A549 (cell line): ENCODE measurements at regions not wholly inside any gene's neighbourhood (a gene's known extent, or its start where the extent isn't known, plus 50 kb on each side); places are given as distances from the start of the nearest gene placed in this dataset.
A peak's percentile ranks its signal among the peaks of the same experiment; 100 is the strongest.

Source experiments
- ATAC-seq, 2 experiments: fragments of 200-7000 bp in 1 of 2; fragments of >200 bp in 1 of 2; cut with Nextera tagmentation in 1 of 2; cut with Tn5 transposase in 1 of 2; 3 replicates each; pipeline versions ENCODE4 v1.8.0 to v1.9.1; 2018 to 2020; ENCODE audit warnings: mild to moderate bottlenecking in 1 of 2, moderate library complexity in 1 of 2
- CTCF ChIA-PET: fragments of 300-600 bp; sonication (Branson Sonifier 250); formaldehyde crosslinking; extraction: SDS; loops from one replicate; lab custom pipeline; 2021; ENCODE audit warnings: antibody characterized with exemption, inconsistent platforms; lab: Yijun Ruan, JAX
- POLR2A ChIA-PET: fragments of 350-600 bp; formaldehyde crosslinking; extraction: SDS; loops from one replicate; lab custom pipeline; 2021; ENCODE audit warnings: antibody characterized with exemption, inconsistent platforms; lab: Yijun Ruan, JAX
- DNase-seq, 2 experiments: peaks; one replicate each; pipeline versions ENCODE4 v3.0.0 to v3.0.0-alpha.2; 2011 to 2016; ENCODE audit warnings: low read depth in 1 of 2, low spot score in 1 of 2
- FAIRE-seq: peaks from 2 replicates; lab custom pipeline; 2011; peaks lifted over from hg19 to GRCh38; lab: Jason Lieb, UNC
- H3K27ac ChIP-seq, 2 experiments: fragments of >200 bp; sonication (Bioruptor Twin); formaldehyde crosslinking; 3 replicates each; pipeline ENCODE4 v1.5.1; 2016 to 2017
- H3K4me1 ChIP-seq: fragments of >200 bp; sonication (Bioruptor Twin); formaldehyde crosslinking; 3 replicates; pipeline ENCODE4 v1.6.1; 2016
- H3K4me2 ChIP-seq: fragments of >200 bp; sonication (Bioruptor Twin); formaldehyde crosslinking; 3 replicates; pipeline ENCODE4 v1.6.1; 2016
- H3K4me3 ChIP-seq: fragments of >200 bp; sonication (Bioruptor Twin); formaldehyde crosslinking; 3 replicates; pipeline ENCODE4 v1.5.1; 2016
- H3K9me3 ChIP-seq: fragments of >200 bp; sonication (Bioruptor Twin); formaldehyde crosslinking; 3 replicates; pipeline ENCODE4 v1.6.1; 2016
- BCL3 ChIP-seq: fragments of >200 bp; sonication (Bioruptor Twin); formaldehyde crosslinking; IDR thresholded peaks from 3 replicates; pipeline ENCODE4 v1.6.1; 2016
- CBX2 ChIP-seq: fragments of 200-600 bp; sonication (generic); IDR thresholded peaks from 2 replicates; pipeline ENCODE4 v1.6.1; 2016; ENCODE audit warnings: low read depth, mild to moderate bottlenecking, borderline replicate concordance
- CEBPB ChIP-seq, 2 experiments: fragments of >200 bp in 1 of 2; sonication (Bioruptor Twin) in 1 of 2; formaldehyde crosslinking in 1 of 2; IDR thresholded peaks; 2 replicates each; pipeline ENCODE4 v1.6.1; 2012 to 2016
- CHD2 ChIP-seq: fragments of 150-350 bp; IDR thresholded peaks from 2 replicates; pipeline ENCODE4 v1.6.1; 2014; ENCODE audit warnings: low read length; ENCODE audit not compliant: partially characterized antibody
- EP300 ChIP-seq, 2 experiments: fragments of >200 bp; sonication (Bioruptor Twin); formaldehyde crosslinking; IDR thresholded peaks; 2 replicates in 1 of 2; 3 replicates in 1 of 2; pipeline ENCODE4 v1.6.1; 2016 to 2017
- FOSB ChIP-seq: fragments of 250-450 bp; sonication (Bioruptor Pico); IDR thresholded peaks from 2 replicates; pipeline ENCODE4 v1.5.0; 2020; ENCODE audit warnings: mild to moderate bottlenecking, moderate library complexity
- FOSL2 ChIP-seq, 2 experiments: fragments of 450-650 bp in 1 of 2; fragments of >200 bp in 1 of 2; sonication (Bioruptor Twin) in 1 of 2; formaldehyde crosslinking; IDR thresholded peaks; 2 replicates each; pipeline versions ENCODE4 v1.5.0 to v1.6.1; 2016 to 2020; ENCODE audit warnings: mild to moderate bottlenecking in 1 of 2, moderate library complexity in 1 of 2
- FOXS1 ChIP-seq: fragments of 250-450 bp; sonication (Bioruptor Pico); IDR thresholded peaks from 2 replicates; pipeline ENCODE4 v1.5.0; 2020; ENCODE audit warnings: mild to moderate bottlenecking, moderate library complexity
- HEYL ChIP-seq: fragments of 250-450 bp; sonication (Bioruptor Pico); IDR thresholded peaks from 2 replicates; pipeline ENCODE4 v1.8.0; 2021; ENCODE audit warnings: mild to moderate bottlenecking, moderate library complexity
- HOXA7 ChIP-seq: fragments of 250-450 bp; sonication (Bioruptor Pico); IDR thresholded peaks from 2 replicates; pipeline ENCODE4 v1.5.0; 2020; ENCODE audit warnings: mild to moderate bottlenecking, moderate library complexity
- HOXB13 ChIP-seq: fragments of 250-450 bp; sonication (Bioruptor Pico); IDR thresholded peaks from 2 replicates; pipeline ENCODE4 v1.5.0; 2020; ENCODE audit warnings: low read depth, mild to moderate bottlenecking, moderate library complexity
- JUN ChIP-seq, 2 experiments: fragments of >200 bp; sonication (Bioruptor Twin); formaldehyde crosslinking; IDR thresholded peaks; 2 replicates in 1 of 2; 3 replicates in 1 of 2; pipeline ENCODE4 v1.6.1; 2016 to 2017
- MAFK ChIP-seq: fragments of 450-650 bp; IDR thresholded peaks from 2 replicates; pipeline ENCODE4 v1.6.1; 2014; ENCODE audit not compliant: partially characterized antibody
- RARB ChIP-seq: fragments of 250-450 bp; sonication (Bioruptor Pico); IDR thresholded peaks from 2 replicates; pipeline ENCODE4 v1.8.0; 2021; ENCODE audit warnings: mild to moderate bottlenecking, moderate library complexity
- RFX5 ChIP-seq: fragments of 450-650 bp; IDR thresholded peaks from 2 replicates; pipeline ENCODE4 v1.7.1; 2014; ENCODE audit warnings: antibody characterized with exemption, mild to moderate bottlenecking, moderate library complexity
- RNF2 ChIP-seq: fragments of 200-600 bp; sonication (generic); IDR thresholded peaks from 2 replicates; pipeline ENCODE4 v1.6.1; 2016; ENCODE audit warnings: low read depth, mild to moderate bottlenecking, antibody characterized with exemption, moderate library complexity, borderline replicate concordance
- TFCP2L1 ChIP-seq: fragments of 250-450 bp; sonication (Bioruptor Pico); IDR thresholded peaks from 2 replicates; pipeline ENCODE4 v1.5.0; 2021; ENCODE audit warnings: mild to moderate bottlenecking
- TP53 ChIP-seq: fragments of 250-450 bp; sonication (Bioruptor Pico); IDR thresholded peaks from 2 replicates; pipeline ENCODE4 v1.5.0; 2021; ENCODE audit warnings: mild to moderate bottlenecking, moderate library complexity
- USF2 ChIP-seq: fragments of 450-650 bp; IDR thresholded peaks from 2 replicates; pipeline ENCODE4 v1.6.1; 2014; ENCODE audit warnings: antibody characterized with exemption
- ZSCAN20 ChIP-seq: fragments of 250-450 bp; sonication (Bioruptor Pico); IDR thresholded peaks from 2 replicates; pipeline ENCODE4 v1.8.0; 2022; ENCODE audit warnings: mild to moderate bottlenecking, moderate library complexity
- WGBS: methylation state at CpG from one replicate; pipeline ENCODE4 v1.1.6; 2017; ENCODE audit errors: missing lambda C conversion rate; 5-methylcytosine and 5-hydroxymethylcytosine counted together
- TF ChIP-seq, protein P1 (sequence below): IDR thresholded peaks from 2 replicates; pipeline ENCODE4 v1.6.1; 2012
- TF ChIP-seq, protein P2 (sequence below): fragments of >200 bp; sonication (Bioruptor Twin); formaldehyde crosslinking; IDR thresholded peaks from 3 replicates; pipeline ENCODE4 v1.5.1; 2016
- TF ChIP-seq, protein P3 (sequence below): fragments of 200-600 bp; sonication (generic); IDR thresholded peaks from 2 replicates; pipeline ENCODE4 v1.6.1; 2016; ENCODE audit warnings: antibody characterized with exemption, mild to moderate bottlenecking, moderate library complexity
- TF ChIP-seq, protein P4 (sequence below): fragments of 150-350 bp; IDR thresholded peaks from 2 replicates; pipeline ENCODE4 v1.6.1; 2014; ENCODE audit warnings: low read depth, mild to moderate bottlenecking, low read length

- Histone ChIP-seq H3K4me3 (no peak overlapping the region), H3K4me1 (peaks cover 17% of the 10 kb centered on the region; the same call in 2 of the 3 replicates), H3K9me3 (no peaks in the 10 kb centered on the region; the same call in 2 of the 3 replicates), H3K4me2 (no peak overlapping the region), H3K27ac (peak overlapping the region; percentile 0 to 53; a peak in 3 of 6 replicates)
- ChIA-PET POLR2A (no interaction called here), CTCF (no interaction called here)
- peak; percentile 24 to 32; a peak in 2 of 6 replicates for ATAC-seq
- FAIRE-seq = no peak
- WGBS = 65% methylated on average over 1 of the region's 1 CpG
- TF ChIP-seq, protein P1, sequence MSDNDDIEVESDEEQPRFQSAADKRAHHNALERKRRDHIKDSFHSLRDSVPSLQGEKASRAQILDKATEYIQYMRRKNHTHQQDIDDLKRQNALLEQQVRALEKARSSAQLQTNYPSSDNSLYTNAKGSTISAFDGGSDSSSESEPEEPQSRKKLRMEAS = no peak
- no peak for TF ChIP-seq TP53
- no peak for TF ChIP-seq HOXB13
- TF ChIP-seq FOSL2 (IDR thresholded peaks at IDR 0.05) = no peak
- TF ChIP-seq FOSL2 (CRISPR knock-in tag; IDR thresholded peaks at IDR 0.05) = no peak
- no peak for TF ChIP-seq TFCP2L1 (CRISPR knock-in tag)
- TF ChIP-seq HOXA7 = no peak
- no peak for TF ChIP-seq MAFK
- TF ChIP-seq, protein P2, sequence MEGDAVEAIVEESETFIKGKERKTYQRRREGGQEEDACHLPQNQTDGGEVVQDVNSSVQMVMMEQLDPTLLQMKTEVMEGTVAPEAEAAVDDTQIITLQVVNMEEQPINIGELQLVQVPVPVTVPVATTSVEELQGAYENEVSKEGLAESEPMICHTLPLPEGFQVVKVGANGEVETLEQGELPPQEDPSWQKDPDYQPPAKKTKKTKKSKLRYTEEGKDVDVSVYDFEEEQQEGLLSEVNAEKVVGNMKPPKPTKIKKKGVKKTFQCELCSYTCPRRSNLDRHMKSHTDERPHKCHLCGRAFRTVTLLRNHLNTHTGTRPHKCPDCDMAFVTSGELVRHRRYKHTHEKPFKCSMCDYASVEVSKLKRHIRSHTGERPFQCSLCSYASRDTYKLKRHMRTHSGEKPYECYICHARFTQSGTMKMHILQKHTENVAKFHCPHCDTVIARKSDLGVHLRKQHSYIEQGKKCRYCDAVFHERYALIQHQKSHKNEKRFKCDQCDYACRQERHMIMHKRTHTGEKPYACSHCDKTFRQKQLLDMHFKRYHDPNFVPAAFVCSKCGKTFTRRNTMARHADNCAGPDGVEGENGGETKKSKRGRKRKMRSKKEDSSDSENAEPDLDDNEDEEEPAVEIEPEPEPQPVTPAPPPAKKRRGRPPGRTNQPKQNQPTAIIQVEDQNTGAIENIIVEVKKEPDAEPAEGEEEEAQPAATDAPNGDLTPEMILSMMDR = no peak
- no peak for TF ChIP-seq RARB (CRISPR knock-in tag)
- no peak for TF ChIP-seq FOSB (CRISPR knock-in tag)
- TF ChIP-seq CBX2 = no peak
- no peak for TF ChIP-seq HEYL (CRISPR knock-in tag)
- TF ChIP-seq FOXS1 = no peak
- TF ChIP-seq, protein P3, sequence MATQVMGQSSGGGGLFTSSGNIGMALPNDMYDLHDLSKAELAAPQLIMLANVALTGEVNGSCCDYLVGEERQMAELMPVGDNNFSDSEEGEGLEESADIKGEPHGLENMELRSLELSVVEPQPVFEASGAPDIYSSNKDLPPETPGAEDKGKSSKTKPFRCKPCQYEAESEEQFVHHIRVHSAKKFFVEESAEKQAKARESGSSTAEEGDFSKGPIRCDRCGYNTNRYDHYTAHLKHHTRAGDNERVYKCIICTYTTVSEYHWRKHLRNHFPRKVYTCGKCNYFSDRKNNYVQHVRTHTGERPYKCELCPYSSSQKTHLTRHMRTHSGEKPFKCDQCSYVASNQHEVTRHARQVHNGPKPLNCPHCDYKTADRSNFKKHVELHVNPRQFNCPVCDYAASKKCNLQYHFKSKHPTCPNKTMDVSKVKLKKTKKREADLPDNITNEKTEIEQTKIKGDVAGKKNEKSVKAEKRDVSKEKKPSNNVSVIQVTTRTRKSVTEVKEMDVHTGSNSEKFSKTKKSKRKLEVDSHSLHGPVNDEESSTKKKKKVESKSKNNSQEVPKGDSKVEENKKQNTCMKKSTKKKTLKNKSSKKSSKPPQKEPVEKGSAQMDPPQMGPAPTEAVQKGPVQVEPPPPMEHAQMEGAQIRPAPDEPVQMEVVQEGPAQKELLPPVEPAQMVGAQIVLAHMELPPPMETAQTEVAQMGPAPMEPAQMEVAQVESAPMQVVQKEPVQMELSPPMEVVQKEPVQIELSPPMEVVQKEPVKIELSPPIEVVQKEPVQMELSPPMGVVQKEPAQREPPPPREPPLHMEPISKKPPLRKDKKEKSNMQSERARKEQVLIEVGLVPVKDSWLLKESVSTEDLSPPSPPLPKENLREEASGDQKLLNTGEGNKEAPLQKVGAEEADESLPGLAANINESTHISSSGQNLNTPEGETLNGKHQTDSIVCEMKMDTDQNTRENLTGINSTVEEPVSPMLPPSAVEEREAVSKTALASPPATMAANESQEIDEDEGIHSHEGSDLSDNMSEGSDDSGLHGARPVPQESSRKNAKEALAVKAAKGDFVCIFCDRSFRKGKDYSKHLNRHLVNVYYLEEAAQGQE = no peak
- TF ChIP-seq, protein P4, sequence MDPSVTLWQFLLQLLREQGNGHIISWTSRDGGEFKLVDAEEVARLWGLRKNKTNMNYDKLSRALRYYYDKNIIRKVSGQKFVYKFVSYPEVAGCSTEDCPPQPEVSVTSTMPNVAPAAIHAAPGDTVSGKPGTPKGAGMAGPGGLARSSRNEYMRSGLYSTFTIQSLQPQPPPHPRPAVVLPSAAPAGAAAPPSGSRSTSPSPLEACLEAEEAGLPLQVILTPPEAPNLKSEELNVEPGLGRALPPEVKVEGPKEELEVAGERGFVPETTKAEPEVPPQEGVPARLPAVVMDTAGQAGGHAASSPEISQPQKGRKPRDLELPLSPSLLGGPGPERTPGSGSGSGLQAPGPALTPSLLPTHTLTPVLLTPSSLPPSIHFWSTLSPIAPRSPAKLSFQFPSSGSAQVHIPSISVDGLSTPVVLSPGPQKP = no peak
- no peak for TF ChIP-seq CEBPB (IDR thresholded peaks at IDR 0.05)
- no peak for TF ChIP-seq JUN (IDR thresholded peaks at IDR 0.05)
- no peak for TF ChIP-seq EP300 (IDR thresholded peaks at IDR 0.05)
- TF ChIP-seq RFX5 = no peak
- no peak for TF ChIP-seq BCL3
- no peak for DNase-seq
Measured at GRCh38 chr5:143931986-143932385, 120.0 kb downstream of the HMHB1 start.

- CTCF ChIA-PET = no interaction called here
- POLR2A ChIA-PET = no interaction called here
- H3K9me3 ChIP-seq = no peaks in the 10 kb centered on the region; the same call in 2 of the 3 replicates
- H3K4me2 ChIP-seq = no peak overlapping the region; the same call in 2 of the 3 replicates
- peaks cover 17% of the 10 kb centered on the region; the same call in 2 of the 3 replicates for H3K4me1 ChIP-seq
- no peak overlapping the region for H3K4me3 ChIP-seq
- TF ChIP-seq HOXA7 (no peak), CHD2 (no peak), ZSCAN20 (CRISPR knock-in tag) (no peak), RNF2 (no peak), USF2 (no peak)
- TF ChIP-seq, all 56 proteins: peak for 0
- 96% methylated on average over 1 of the region's 1 CpG for WGBS
- ATAC-seq (peak in 1 of 2 experiments; percentile 21; a peak in 1 of 6 replicates), DNase-seq (no peak), FAIRE-seq (no peak)
- H3K27ac ChIP-seq = peak overlapping the region in 1 of 2 experiments; percentile 53; a peak in 2 of 6 replicates
Measured at GRCh38 chr5:143932584-143932983, 120.6 kb downstream of the HMHB1 start.
